ENCODE measurements at regions not wholly inside any gene's neighbourhood (a gene's known extent, or its start where the extent isn't known, plus 50 kb on each side); places are given as distances from the start of the nearest gene placed in this dataset.

GRCh38 chr22:27242474-27242873 is 559.1 kb downstream of the MN1 start:
- Histone ChIP-seq H3K9me3 (ENCODE audit: control insufficient read depth, low read depth, low read length) (no peaks in the 10 kb centered on the region), H3K27me3 (ENCODE audit: control insufficient read depth, extremely low read depth, insufficient read depth, low read length) (no peaks in the 10 kb centered on the region), H4K20me1 (ENCODE audit: control insufficient read depth, extremely low read depth, insufficient read depth, low read length) (no peaks in the 10 kb centered on the region), H3K9ac (ENCODE audit: control insufficient read depth, extremely low read depth, insufficient read depth, low read length) (no peak overlapping the region), H3K4me1 (ENCODE audit: control insufficient read depth, extremely low read depth, insufficient read depth, low read length) (peaks cover 18% of the 10 kb centered on the region), H3K9me1 (ENCODE audit: control insufficient read depth, extremely low read depth, insufficient read depth, low read length) (no peaks in the 10 kb centered on the region), H3K79me2 (ENCODE audit: control insufficient read depth, insufficient read depth, low read length) (no peaks in the 10 kb centered on the region), H3K36me3 (ENCODE audit: control insufficient read depth in 2 of 2, extremely low read depth in 1 of 2, insufficient read depth in 2 of 2, low read length in 2 of 2) (no peaks in the 10 kb centered on the region), H3K4me2 (ENCODE audit: control insufficient read depth, extremely low read depth, insufficient read depth, low read depth, low read length) (no peak overlapping the region), H3K4me3 (ENCODE audit: control insufficient read depth in 2 of 3, extremely low read depth in 1 of 3, insufficient read depth in 2 of 3, low read depth in 1 of 3, low read length in 3 of 3) (no peak overlapping the region), H2AFZ (ENCODE audit: control insufficient read depth, low read length) (no peak overlapping the region), H3K27ac (ENCODE audit: control insufficient read depth, insufficient read depth, low read length) (no peak overlapping the region)
- dilution Hi-C loops (cut with MboI; ENCODE audit: extremely low pct_ligation_motif_present, low sequenced_read_pairs): no loop called here
- no peak for TF ChIP-seq EZH2 (IDR thresholded peaks at IDR 0.05; ENCODE audit: low read length)
- no peak for TF ChIP-seq CTCF (optimal IDR thresholded peaks at IDR 0.05 in 1 of 3, IDR thresholded peaks at IDR 0.05 in 1 of 3, conservative IDR thresholded peaks at IDR 0.05 in 1 of 3; ENCODE audit: extremely low read depth in 1 of 3, insufficient read depth in 2 of 3, low read length in 3 of 3)
- DNase-seq (ENCODE audit: low read depth, low spot score) (no peak), FAIRE-seq (no peak)

- Histone ChIP-seq H3K27me3 (ENCODE audit: control insufficient read depth, extremely low read depth, insufficient read depth, low read length) (no peaks in the 10 kb centered on the region), H4K20me1 (ENCODE audit: control insufficient read depth, extremely low read depth, insufficient read depth, low read length) (no peaks in the 10 kb centered on the region), H3K79me2 (ENCODE audit: control insufficient read depth, insufficient read depth, low read length) (no peaks in the 10 kb centered on the region), H3K9me1 (ENCODE audit: control insufficient read depth, extremely low read depth, insufficient read depth, low read length) (no peaks in the 10 kb centered on the region), H3K36me3 (ENCODE audit: control insufficient read depth in 2 of 2, extremely low read depth in 1 of 2, insufficient read depth in 2 of 2, low read length in 2 of 2) (no peaks in the 10 kb centered on the region), H3K9me3 (ENCODE audit: control insufficient read depth, low read depth, low read length) (no peaks in the 10 kb centered on the region), H3K4me1 (ENCODE audit: control insufficient read depth, extremely low read depth, insufficient read depth, low read length) (peaks cover 20% of the 10 kb centered on the region), H2AFZ (ENCODE audit: control insufficient read depth, low read length) (no peak overlapping the region), H3K27ac (ENCODE audit: control insufficient read depth, insufficient read depth, low read length) (no peak overlapping the region), H3K4me2 (ENCODE audit: control insufficient read depth, extremely low read depth, insufficient read depth, low read depth, low read length) (no peak overlapping the region), H3K9ac (ENCODE audit: control insufficient read depth, extremely low read depth, insufficient read depth, low read length) (no peak overlapping the region), H3K4me3 (ENCODE audit: control insufficient read depth in 2 of 3, extremely low read depth in 1 of 3, insufficient read depth in 2 of 3, low read depth in 1 of 3, low read length in 3 of 3) (peak overlapping the region in 1 of 3 experiments; percentile 2)
- no peak for TF ChIP-seq EZH2 (IDR thresholded peaks at IDR 0.05; ENCODE audit: low read length)
- no peak for TF ChIP-seq CTCF (optimal IDR thresholded peaks at IDR 0.05 in 1 of 3, IDR thresholded peaks at IDR 0.05 in 1 of 3, conservative IDR thresholded peaks at IDR 0.05 in 1 of 3; ENCODE audit: extremely low read depth in 1 of 3, insufficient read depth in 2 of 3, low read length in 3 of 3)
- DNase-seq (ENCODE audit: low read depth, low spot score) (no peak), FAIRE-seq (peak; percentile 9)
- dilution Hi-C loops (cut with MboI; ENCODE audit: extremely low pct_ligation_motif_present, low sequenced_read_pairs): no loop called here
These were observed 558.5 kb downstream of the MN1 start for GRCh38 chr22:27242917-27243589.

All from keratinocyte (primary cell).